ENCODE measurements at regions not wholly inside any gene's neighbourhood (a gene's known extent, or its start where the extent isn't known, plus 50 kb on each side); places are given as distances from the start of the nearest gene placed in this dataset.
"Not testable (repeated sequence)": the region's sequence is repeated elsewhere in the genome, so short reads cannot be mapped to it uniquely, and the experiment has no call there.

- DNase-seq = no peak
- 79% methylated on average over 3 of the region's 3 CpGs for WGBS
These were observed 694.5 kb downstream of the TRHDE start for GRCh38 chr12:72966684-72967083.

GRCh38 chr12:72974954-72975555 is 702.9 kb downstream of the TRHDE start:
- H3K9me3 ChIP-seq (ENCODE audit: control insufficient read depth, low read length) = peaks cover 1% of the 10 kb centered on the region
- H3K4me3 ChIP-seq (ENCODE audit: low read length) = no peak overlapping the region
- no peak for ATAC-seq
- H3K4me1 ChIP-seq (ENCODE audit: control insufficient read depth, insufficient read depth, low read length) = no peaks in the 10 kb centered on the region
- no peaks in the 10 kb centered on the region for H3K27me3 ChIP-seq (ENCODE audit: control insufficient read depth, insufficient read depth)
- no peak overlapping the region for H3K27ac ChIP-seq (ENCODE audit: low read length)
- intact Hi-C loops (cut with DNase I) = no loop called here
- 81% methylated on average over 10 of the region's 10 CpGs for WGBS
- no peak for DNase-seq

More at GRCh38 chr12:72966684-72967083, 694.5 kb downstream of the TRHDE start:
- no peak overlapping the region for H3K27ac ChIP-seq (ENCODE audit: low read length)
- no peaks in the 10 kb centered on the region for H3K9me3 ChIP-seq (ENCODE audit: control insufficient read depth, low read length)
- intact Hi-C loops (cut with DNase I) = no loop called here
- no peaks in the 10 kb centered on the region for H3K4me1 ChIP-seq (ENCODE audit: control insufficient read depth, insufficient read depth, low read length)
- ATAC-seq = no peak
- H3K27me3 ChIP-seq (ENCODE audit: control insufficient read depth, insufficient read depth) = no peaks in the 10 kb centered on the region
- H3K4me3 ChIP-seq (ENCODE audit: low read length) = no peak overlapping the region

GRCh38 chr12:72978999-72979398 is 706.8 kb downstream of the TRHDE start:
- no peaks in the 10 kb centered on the region for H3K27me3 ChIP-seq (ENCODE audit: control insufficient read depth, insufficient read depth)
- H3K4me3 ChIP-seq (ENCODE audit: low read length) = no peak overlapping the region
- intact Hi-C loops (cut with DNase I) = no loop called here
- no peak overlapping the region for H3K27ac ChIP-seq (ENCODE audit: low read length)
- DNase-seq = no peak
- WGBS = 95% methylated on average over 4 of the region's 4 CpGs
- ATAC-seq = no peak
- H3K4me1 ChIP-seq (ENCODE audit: control insufficient read depth, insufficient read depth, low read length) = no peaks in the 10 kb centered on the region
- H3K9me3 ChIP-seq (ENCODE audit: control insufficient read depth, low read length) = peaks cover 1% of the 10 kb centered on the region

- intact Hi-C loops (cut with DNase I) = no loop called here
- Histone ChIP-seq H3K9me3 (ENCODE audit: control insufficient read depth, low read length) (no peaks in the 10 kb centered on the region), H3K4me3 (ENCODE audit: low read length) (no peak overlapping the region), H3K27me3 (ENCODE audit: control insufficient read depth, insufficient read depth) (no peaks in the 10 kb centered on the region), H3K4me1 (ENCODE audit: control insufficient read depth, insufficient read depth, low read length) (no peaks in the 10 kb centered on the region), H3K27ac (ENCODE audit: low read length) (no peak overlapping the region)
- WGBS = 76% methylated on average over 5 of the region's 5 CpGs
- DNase-seq (no peak), ATAC-seq (no peak)
These were observed 710.2 kb downstream of the TRHDE start for GRCh38 chr12:72982356-72982755.

GRCh38 chr12:72986963-72987362 is 714.8 kb downstream of the TRHDE start:
- H3K27ac ChIP-seq (ENCODE audit: low read length) = no peak overlapping the region
- WGBS = 52% methylated on average over 1 of the region's 1 CpG
- intact Hi-C loops (cut with DNase I) = no loop called here
- no peak for DNase-seq
- no peaks in the 10 kb centered on the region for H3K27me3 ChIP-seq (ENCODE audit: control insufficient read depth, insufficient read depth)
- ATAC-seq = no peak
- H3K4me3 ChIP-seq (ENCODE audit: low read length) = no peak overlapping the region
- H3K9me3 ChIP-seq (ENCODE audit: control insufficient read depth, low read length) = no peaks in the 10 kb centered on the region
- H3K4me1 ChIP-seq (ENCODE audit: control insufficient read depth, insufficient read depth, low read length) = no peaks in the 10 kb centered on the region

GRCh38 chr12:72989458-72989947 is 717.3 kb downstream of the TRHDE start:
- Histone ChIP-seq H3K4me3 (ENCODE audit: low read length) (no peak overlapping the region), H3K27me3 (ENCODE audit: control insufficient read depth, insufficient read depth) (no peaks in the 10 kb centered on the region), H3K27ac (ENCODE audit: low read length) (no peak overlapping the region), H3K9me3 (ENCODE audit: control insufficient read depth, low read length) (no peaks in the 10 kb centered on the region), H3K4me1 (ENCODE audit: control insufficient read depth, insufficient read depth, low read length) (no peaks in the 10 kb centered on the region)
- 43% methylated on average over 4 of the region's 4 CpGs for WGBS
- intact Hi-C loops (cut with DNase I) = no loop called here
- DNase-seq = no peak
- no peak for ATAC-seq

- H3K4me1 ChIP-seq (ENCODE audit: control insufficient read depth, insufficient read depth, low read length); H3K27ac ChIP-seq (ENCODE audit: low read length); H3K4me3 ChIP-seq (ENCODE audit: low read length); H3K27me3 ChIP-seq (ENCODE audit: control insufficient read depth, insufficient read depth); H3K9me3 ChIP-seq (ENCODE audit: control insufficient read depth, low read length); ATAC-seq; DNase-seq; intact Hi-C loops (cut with DNase I): not testable (repeated sequence)
These were observed 722.9 kb downstream of the TRHDE start for GRCh38 chr12:72995029-72995428.

GRCh38 chr12:72995616-72996015 is 723.4 kb downstream of the TRHDE start:
- intact Hi-C loops (cut with DNase I) = no loop called here
- ATAC-seq = no peak
- no peaks in the 10 kb centered on the region for H3K9me3 ChIP-seq (ENCODE audit: control insufficient read depth, low read length)
- no peak overlapping the region for H3K4me3 ChIP-seq (ENCODE audit: low read length)
- H3K4me1 ChIP-seq (ENCODE audit: control insufficient read depth, insufficient read depth, low read length) = no peaks in the 10 kb centered on the region
- no peaks in the 10 kb centered on the region for H3K27me3 ChIP-seq (ENCODE audit: control insufficient read depth, insufficient read depth)
- 85% methylated on average over 5 of the region's 5 CpGs for WGBS
- no peak overlapping the region for H3K27ac ChIP-seq (ENCODE audit: low read length)
- DNase-seq = no peak

GRCh38 chr12:73001806-73002205 is 729.6 kb downstream of the TRHDE start:
- H3K27me3 ChIP-seq (ENCODE audit: control insufficient read depth, insufficient read depth); H3K4me3 ChIP-seq (ENCODE audit: low read length); ATAC-seq; H3K9me3 ChIP-seq (ENCODE audit: control insufficient read depth, low read length); intact Hi-C loops (cut with DNase I); DNase-seq; H3K27ac ChIP-seq (ENCODE audit: low read length); H3K4me1 ChIP-seq (ENCODE audit: control insufficient read depth, insufficient read depth, low read length): not testable (repeated sequence)
- WGBS = 57% methylated on average over 3 of the region's 3 CpGs

GRCh38 chr12:73002504-73002903 is 730.3 kb downstream of the TRHDE start:
- intact Hi-C loops (cut with DNase I); DNase-seq; H3K27ac ChIP-seq (ENCODE audit: low read length); H3K9me3 ChIP-seq (ENCODE audit: control insufficient read depth, low read length); H3K4me3 ChIP-seq (ENCODE audit: low read length); H3K4me1 ChIP-seq (ENCODE audit: control insufficient read depth, insufficient read depth, low read length); ATAC-seq; H3K27me3 ChIP-seq (ENCODE audit: control insufficient read depth, insufficient read depth): not testable (repeated sequence)
- 56% methylated on average over 1 of the region's 1 CpG for WGBS

GRCh38 chr12:73009138-73009834 is 737.1 kb downstream of the TRHDE start:
- ATAC-seq; H3K9me3 ChIP-seq (ENCODE audit: control insufficient read depth, low read length); H3K4me3 ChIP-seq (ENCODE audit: low read length); DNase-seq; intact Hi-C loops (cut with DNase I); H3K27me3 ChIP-seq (ENCODE audit: control insufficient read depth, insufficient read depth); H3K27ac ChIP-seq (ENCODE audit: low read length); H3K4me1 ChIP-seq (ENCODE audit: control insufficient read depth, insufficient read depth, low read length): not testable (repeated sequence)
- 48% methylated on average over 3 of the region's 3 CpGs for WGBS
